Skeletal muscle satellite cell (primary cell): ENCODE measurements at regions not wholly inside any gene's neighbourhood (a gene's known extent, or its start where the extent isn't known, plus 50 kb on each side); places are given as distances from the start of the nearest gene placed in this dataset.

Experiments
- H3K27me3 ChIP-seq: 2 replicates; pipeline ENCODE4 v1.7.0; 2013; ENCODE audit warnings: low read length; ENCODE audit not compliant: control insufficient read depth, insufficient read depth
- H3K36me3 ChIP-seq: 2 replicates; pipeline ENCODE4 v1.7.0; 2013; ENCODE audit warnings: mild to moderate bottlenecking, control low read depth, low read length; ENCODE audit not compliant: insufficient read depth
- H3K4me1 ChIP-seq: 2 replicates; pipeline ENCODE4 v1.7.0; 2013; ENCODE audit warnings: low read length; ENCODE audit not compliant: control insufficient read depth, insufficient read depth
- H3K4me2 ChIP-seq: 2 replicates; pipeline ENCODE4 v1.7.0; 2013; ENCODE audit warnings: mild to moderate bottlenecking, low read length
- H3K4me3 ChIP-seq: 2 replicates; pipeline ENCODE4 v1.7.0; 2013; ENCODE audit warnings: low read length
- H3K9ac ChIP-seq: 2 replicates; pipeline ENCODE4 v1.7.0; 2013; ENCODE audit warnings: mild to moderate bottlenecking, low read depth, low read length, moderate library complexity
- H3K9me3 ChIP-seq: replicated peaks from 2 replicates; pipeline ENCODE4 v1.7.0; 2013; ENCODE audit warnings: mild to moderate bottlenecking, control low read depth, low read length

DNA sequence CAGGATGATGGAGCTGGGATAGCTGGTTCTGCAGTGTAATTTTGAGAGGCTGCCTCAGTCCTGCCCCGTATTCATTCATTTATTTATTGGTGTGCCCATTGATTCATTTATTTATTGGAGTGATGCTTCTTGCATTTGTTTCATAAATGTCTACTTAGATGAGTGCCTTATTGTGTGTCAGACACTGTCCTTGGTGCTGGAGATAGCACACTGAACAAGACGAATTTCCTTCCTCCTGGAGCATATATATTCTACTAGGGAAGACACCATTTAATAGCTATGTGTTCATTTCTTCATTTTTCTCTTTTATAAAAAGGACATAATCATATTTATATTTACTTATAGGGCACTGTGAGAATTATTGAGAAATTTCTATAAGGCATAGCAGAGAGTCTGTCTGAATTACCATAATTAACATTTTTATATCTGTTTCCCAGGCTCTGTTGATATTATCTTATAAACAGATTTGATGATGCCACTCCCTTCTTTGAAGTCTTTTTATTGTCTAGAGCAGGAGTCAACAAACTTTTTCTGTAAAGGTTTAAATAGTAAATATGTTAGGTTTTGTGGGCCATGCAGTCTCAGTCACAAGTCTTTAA lies 433.9 kb upstream of the ZNF608 start:
- Histone ChIP-seq H3K4me3 (no peak overlapping the region), H3K4me1 (no peaks in the 10 kb centered on the region), H3K9me3 (no peaks in the 10 kb centered on the region), H3K36me3 (no peaks in the 10 kb centered on the region), H3K27me3 (no peaks in the 10 kb centered on the region), H3K9ac (no peak overlapping the region), H3K4me2 (no peak overlapping the region)

DNA sequence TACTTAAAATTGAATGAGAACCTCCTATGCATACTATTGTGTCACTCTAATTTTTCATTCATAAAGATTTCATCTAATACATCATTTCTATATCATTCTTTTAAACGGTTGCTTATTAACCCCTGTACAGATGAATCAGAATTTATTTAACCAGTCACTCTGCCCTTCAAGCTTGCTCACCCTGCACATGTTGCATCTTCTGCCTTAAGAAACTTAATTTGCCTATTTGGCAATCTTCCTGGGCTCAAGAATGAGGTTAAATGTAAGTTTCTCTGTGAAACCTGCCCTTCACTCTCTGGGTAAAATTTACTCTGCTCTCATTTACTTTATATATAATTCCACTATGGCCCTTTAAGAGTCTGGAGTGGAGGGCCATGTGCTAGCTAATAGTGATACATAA lies 434.7 kb upstream of the ZNF608 start:
- no peak overlapping the region for H3K9ac ChIP-seq
- no peaks in the 10 kb centered on the region for H3K36me3 ChIP-seq
- H3K9me3 ChIP-seq = no peaks in the 10 kb centered on the region
- H3K4me1 ChIP-seq = no peaks in the 10 kb centered on the region
- H3K4me2 ChIP-seq = no peak overlapping the region
- H3K4me3 ChIP-seq = no peak overlapping the region
- H3K27me3 ChIP-seq = no peaks in the 10 kb centered on the region

DNA sequence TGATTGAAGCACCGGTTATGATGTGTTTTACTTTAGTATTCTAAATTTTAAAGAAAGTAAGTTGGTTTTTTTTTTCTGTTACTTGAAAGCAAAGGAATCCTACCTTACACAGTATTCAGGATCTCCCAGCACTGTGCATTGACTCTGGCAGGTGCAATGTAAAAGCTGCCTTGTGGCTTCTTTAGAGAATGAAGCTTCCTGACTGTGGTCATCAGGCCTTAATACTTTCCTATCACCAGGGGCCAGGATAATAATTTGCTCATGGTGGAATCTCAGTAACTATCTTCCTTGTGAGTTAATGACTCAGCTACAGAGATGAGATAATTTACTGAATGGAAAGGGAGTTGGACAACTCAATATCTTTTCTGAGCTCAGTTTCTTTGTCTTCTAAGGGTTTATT lies 435.5 kb upstream of the ZNF608 start:
- Histone ChIP-seq H3K4me3 (no peak overlapping the region), H3K27me3 (no peaks in the 10 kb centered on the region), H3K4me1 (no peaks in the 10 kb centered on the region), H3K9me3 (no peaks in the 10 kb centered on the region), H3K36me3 (no peaks in the 10 kb centered on the region), H3K9ac (no peak overlapping the region), H3K4me2 (no peak overlapping the region)

DNA sequence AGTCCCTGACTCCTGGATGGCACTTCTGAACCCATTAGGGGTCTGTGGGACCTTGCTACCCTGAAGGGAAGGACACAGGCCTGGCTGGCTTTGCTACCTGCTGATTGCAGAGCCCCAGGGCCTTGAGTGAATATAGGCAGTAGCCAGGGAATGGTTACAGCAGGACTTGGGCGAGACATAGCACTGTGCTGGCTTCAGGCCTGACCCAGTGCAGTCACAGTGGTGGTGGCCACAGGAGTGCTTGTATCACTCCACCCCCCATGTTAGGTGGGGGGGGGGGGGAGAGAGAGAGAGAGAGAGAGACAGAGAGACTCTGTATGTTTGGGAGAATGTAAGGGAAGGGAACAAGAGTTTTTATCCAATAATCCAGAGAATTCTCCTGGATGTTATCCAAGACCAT lies 439.3 kb upstream of the ZNF608 start:
- Histone ChIP-seq H3K4me3 (no peak overlapping the region), H3K4me2 (no peak overlapping the region), H3K4me1 (no peaks in the 10 kb centered on the region), H3K36me3 (no peaks in the 10 kb centered on the region), H3K27me3 (no peaks in the 10 kb centered on the region), H3K9me3 (no peaks in the 10 kb centered on the region), H3K9ac (no peak overlapping the region)

DNA sequence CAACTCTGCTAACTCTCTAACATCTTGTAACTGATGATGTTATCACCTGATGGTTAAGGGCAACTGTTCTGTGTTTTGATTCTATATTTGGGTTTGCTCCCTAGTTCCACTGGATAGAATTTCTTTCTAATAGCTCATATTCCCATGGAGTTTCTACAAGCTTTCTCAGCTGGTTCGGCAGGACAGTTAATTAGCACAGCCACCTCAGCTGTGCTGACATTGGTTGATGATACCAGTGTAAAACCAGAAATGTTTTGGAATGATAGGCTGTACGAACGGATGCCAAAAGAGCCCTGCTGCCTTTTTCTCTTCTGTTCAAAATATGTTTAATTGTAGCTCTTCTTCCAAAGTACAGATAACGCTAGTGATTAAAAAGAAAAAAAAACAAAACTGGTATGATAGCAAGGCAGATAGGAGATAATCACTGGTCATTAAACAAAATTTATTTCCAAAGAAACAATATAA lies 440.5 kb upstream of the ZNF608 start:
- Histone ChIP-seq H3K9me3 (no peaks in the 10 kb centered on the region), H3K4me1 (no peaks in the 10 kb centered on the region), H3K4me3 (no peak overlapping the region), H3K9ac (no peak overlapping the region), H3K36me3 (no peaks in the 10 kb centered on the region), H3K4me2 (no peak overlapping the region), H3K27me3 (no peaks in the 10 kb centered on the region)

DNA sequence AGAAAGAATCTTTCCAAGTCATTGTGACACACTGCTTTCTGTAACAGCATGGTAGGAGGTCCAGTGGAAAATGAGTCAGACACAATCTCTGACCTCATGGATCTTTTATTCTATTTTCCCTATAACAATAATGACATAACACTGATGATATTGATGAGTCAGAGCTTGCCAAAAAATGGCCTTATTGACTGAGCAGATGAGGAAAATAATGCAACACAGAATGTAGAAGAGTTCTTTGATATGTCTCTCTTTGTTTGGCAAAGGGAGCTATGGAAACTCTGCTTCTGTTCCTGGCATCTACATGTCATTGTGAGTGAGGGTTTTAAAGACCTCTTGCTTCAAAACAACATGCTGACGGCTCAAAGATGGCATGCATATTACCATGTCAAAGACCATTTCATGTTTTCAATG lies 443.1 kb upstream of the ZNF608 start:
- H3K4me1 ChIP-seq = no peaks in the 10 kb centered on the region
- no peaks in the 10 kb centered on the region for H3K27me3 ChIP-seq
- H3K4me2 ChIP-seq = no peak overlapping the region
- H3K9me3 ChIP-seq = no peaks in the 10 kb centered on the region
- no peak overlapping the region for H3K9ac ChIP-seq
- no peaks in the 10 kb centered on the region for H3K36me3 ChIP-seq
- H3K4me3 ChIP-seq = no peak overlapping the region

DNA sequence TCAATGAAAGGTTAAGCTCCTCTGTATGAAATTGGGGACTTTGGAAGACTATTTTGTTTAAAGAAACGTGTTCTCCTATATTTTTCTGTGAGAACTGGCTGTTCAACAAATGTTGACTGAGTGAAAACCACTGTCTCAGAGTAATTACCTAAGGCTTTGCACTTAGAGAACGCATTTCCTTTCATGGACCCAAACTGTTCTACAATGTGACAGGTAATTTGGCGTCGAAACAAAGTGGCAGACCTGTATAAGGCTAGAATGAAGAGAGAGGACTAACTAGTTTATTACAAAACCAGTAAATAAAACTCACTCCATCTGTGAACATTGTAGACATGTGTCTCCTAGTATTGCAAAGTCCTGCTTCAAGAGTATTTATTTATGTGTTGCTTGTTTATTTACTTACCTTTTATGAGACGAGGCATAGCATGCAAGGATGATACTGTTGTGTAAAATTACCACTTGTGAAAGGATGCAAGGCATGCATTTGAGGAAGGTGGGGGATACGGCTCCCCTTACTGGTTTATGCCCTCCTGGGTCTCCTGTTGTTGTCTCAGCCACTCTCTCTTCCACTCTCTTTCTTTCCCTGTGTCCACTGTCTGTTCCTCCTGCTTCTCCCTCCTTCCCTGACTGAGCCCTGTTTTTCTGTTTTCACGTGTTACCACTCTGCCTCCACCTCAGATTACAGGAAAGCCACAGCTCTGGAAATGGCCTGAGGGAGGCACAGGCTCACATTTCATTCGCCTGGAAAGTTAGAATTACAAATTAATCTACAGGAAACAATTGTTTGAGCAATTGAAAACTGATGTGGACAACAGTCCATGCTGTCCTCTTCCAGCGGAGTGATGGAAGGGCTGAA lies 444.0 kb upstream of the ZNF608 start:
- H3K4me3 ChIP-seq = no peak overlapping the region
- no peaks in the 10 kb centered on the region for H3K27me3 ChIP-seq

DNA sequence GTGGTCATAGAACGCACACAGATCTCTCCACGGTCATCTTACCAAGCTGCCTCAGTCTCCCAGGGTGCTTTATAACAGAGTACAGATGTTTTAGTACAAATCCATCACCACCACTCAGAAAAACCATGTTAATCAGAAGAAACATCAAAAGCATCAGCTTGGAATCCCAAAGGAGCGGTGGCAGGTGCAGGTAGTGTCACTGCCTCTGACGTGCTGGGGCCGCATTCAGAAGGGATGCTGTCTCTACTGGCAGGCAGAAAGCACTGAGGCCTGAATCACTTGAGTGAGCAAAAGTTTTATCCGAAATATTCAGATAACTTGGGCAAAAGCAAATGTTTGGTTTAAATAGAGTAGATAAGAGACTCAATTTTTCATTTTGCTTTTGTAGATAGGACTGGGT lies 448.4 kb upstream of the ZNF608 start:
- Histone ChIP-seq H3K9ac (no peak overlapping the region), H3K4me1 (no peaks in the 10 kb centered on the region), H3K4me3 (no peak overlapping the region), H3K9me3 (no peaks in the 10 kb centered on the region), H3K36me3 (no peaks in the 10 kb centered on the region), H3K27me3 (no peaks in the 10 kb centered on the region), H3K4me2 (no peak overlapping the region)

More for the DNA sequence above, 444.0 kb upstream of the ZNF608 start:
- H3K4me1 ChIP-seq = no peaks in the 10 kb centered on the region
- no peaks in the 10 kb centered on the region for H3K9me3 ChIP-seq
- no peak overlapping the region for H3K4me2 ChIP-seq
- H3K36me3 ChIP-seq = no peaks in the 10 kb centered on the region
- no peak overlapping the region for H3K9ac ChIP-seq

DNA sequence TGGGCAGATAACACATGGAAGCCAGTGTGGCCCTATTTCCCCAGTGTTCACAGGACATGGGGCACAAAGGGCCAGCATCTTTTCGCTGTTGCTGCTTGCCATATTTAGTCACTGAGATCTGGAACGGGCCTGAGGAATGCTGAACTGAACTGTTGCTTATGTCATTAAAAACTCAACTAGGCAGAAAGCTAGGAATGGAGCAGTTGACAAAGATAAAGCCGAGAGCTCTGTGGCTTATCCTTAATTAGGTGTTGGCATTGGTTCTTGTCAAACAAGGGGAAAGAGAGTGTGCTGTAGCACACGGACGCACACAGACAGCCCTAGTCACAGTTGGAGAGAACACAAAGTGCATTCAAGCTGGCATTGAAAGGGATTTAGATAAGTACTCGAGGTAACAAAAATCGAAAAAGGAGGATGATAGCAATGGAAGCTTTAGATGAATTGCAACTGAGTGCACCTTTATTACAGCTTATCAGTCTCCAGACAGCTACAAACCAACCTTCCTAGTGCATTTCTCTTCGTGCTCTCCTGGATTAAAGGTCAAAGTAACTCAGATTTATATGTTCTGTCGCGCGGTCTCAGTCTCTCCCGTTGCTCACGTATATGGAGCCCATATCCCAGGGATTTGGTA lies 450.2 kb upstream of the ZNF608 start:
- no peaks in the 10 kb centered on the region for H3K9me3 ChIP-seq
- H3K4me2 ChIP-seq = no peak overlapping the region
- H3K9ac ChIP-seq = no peak overlapping the region
- no peaks in the 10 kb centered on the region for H3K27me3 ChIP-seq
- no peaks in the 10 kb centered on the region for H3K36me3 ChIP-seq
- peaks cover 6% of the 10 kb centered on the region for H3K4me1 ChIP-seq
- H3K4me3 ChIP-seq = no peak overlapping the region

DNA sequence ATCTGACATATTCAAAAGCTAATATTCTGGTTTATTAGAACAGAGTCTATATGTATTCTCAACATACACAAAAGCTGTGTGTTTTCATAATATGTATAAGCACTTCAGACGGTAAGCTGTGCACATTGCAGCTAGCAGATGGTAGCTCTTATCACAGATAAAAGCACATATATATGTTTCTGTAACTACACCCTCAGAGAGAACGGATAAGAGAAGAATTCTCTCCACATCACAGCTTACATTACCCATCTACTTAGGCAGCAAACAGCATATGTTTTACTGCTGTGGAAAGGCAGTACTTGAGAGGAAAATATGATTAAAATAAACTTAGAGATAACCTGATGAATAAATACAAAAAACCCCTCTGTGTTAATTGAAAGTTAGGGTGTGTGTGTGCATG lies 450.9 kb upstream of the ZNF608 start:
- Histone ChIP-seq H3K36me3 (no peaks in the 10 kb centered on the region), H3K9ac (no peak overlapping the region), H3K4me1 (peaks cover 6% of the 10 kb centered on the region), H3K9me3 (no peaks in the 10 kb centered on the region), H3K27me3 (no peaks in the 10 kb centered on the region), H3K4me2 (no peak overlapping the region), H3K4me3 (no peak overlapping the region)

DNA sequence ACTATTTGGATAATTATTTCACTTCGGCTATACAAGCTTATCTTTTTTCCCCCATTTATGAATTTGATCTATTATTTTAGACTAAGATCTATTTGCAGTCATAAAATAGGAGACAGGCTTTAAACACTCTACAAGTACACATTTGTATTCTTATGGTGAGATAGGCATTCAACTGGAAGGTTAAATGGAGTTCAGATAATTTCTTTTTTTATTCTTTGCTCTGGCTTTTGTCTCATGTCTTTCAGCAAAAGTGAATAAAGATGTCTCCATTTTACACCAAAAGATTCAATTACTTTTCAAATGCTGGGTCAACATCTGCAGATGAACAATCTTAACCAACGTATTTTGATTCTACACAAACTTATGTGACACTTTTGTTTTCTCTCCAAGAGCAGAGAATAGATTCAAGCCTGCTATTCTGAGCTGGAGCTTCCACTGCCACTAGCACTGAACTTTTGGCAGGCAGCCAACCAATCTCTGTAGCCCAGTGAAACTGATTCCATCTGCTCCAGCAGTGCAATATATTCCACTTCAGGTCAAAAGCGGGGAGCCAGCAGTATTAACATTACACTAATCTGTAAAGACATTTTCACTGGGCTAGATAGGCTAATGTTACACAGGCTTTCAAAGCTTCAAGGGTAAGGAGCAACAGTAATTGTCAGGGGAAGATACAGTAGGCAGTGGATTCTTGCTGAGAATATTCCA lies 452.0 kb upstream of the ZNF608 start:
- Histone ChIP-seq H3K4me1 (peaks cover 6% of the 10 kb centered on the region), H3K4me3 (no peak overlapping the region), H3K9me3 (no peaks in the 10 kb centered on the region), H3K4me2 (no peak overlapping the region), H3K36me3 (no peaks in the 10 kb centered on the region), H3K27me3 (no peaks in the 10 kb centered on the region), H3K9ac (no peak overlapping the region)
